DOHH2 (cell line): ENCODE measurements at regions not wholly inside any gene's neighbourhood (a gene's known extent, or its start where the extent isn't known, plus 50 kb on each side); places are given as distances from the start of the nearest gene placed in this dataset.

Experiments
- H3F3A ChIP-seq: fragments of 200-600 bp; sonication (generic), shearing (Covaris generic); 2 replicates; pipeline ENCODE4 v1.6.0; 2016; ENCODE audit warnings: antibody characterized with exemption, mild to moderate bottlenecking; ENCODE audit not compliant: control insufficient read depth, insufficient read depth
- H3K27ac ChIP-seq: fragments of 200-600 bp; sonication (generic); 2 replicates; pipeline ENCODE4 v1.5.1; 2014; ENCODE audit warnings: low read depth, mild to moderate bottlenecking, low read length, moderate library complexity
- H3K27me3 ChIP-seq: fragments of 200-600 bp; sonication (generic); 2 replicates; pipeline ENCODE4 v1.6.1; 2014; ENCODE audit warnings: mild to moderate bottlenecking, low read length, mixed read lengths; ENCODE audit not compliant: control insufficient read depth
- H3K36me3 ChIP-seq: fragments of 200-600 bp; sonication (generic); 2 replicates; pipeline ENCODE4 v1.6.1; 2014; ENCODE audit warnings: mild to moderate bottlenecking, low read length, moderate library complexity, mixed read lengths; ENCODE audit not compliant: control insufficient read depth
- H3K4me1 ChIP-seq: fragments of 200-600 bp; sonication (generic); 2 replicates; pipeline ENCODE4 v1.6.1; 2014; ENCODE audit warnings: mild to moderate bottlenecking, low read length, mixed read lengths; ENCODE audit not compliant: control insufficient read depth
- H3K4me2 ChIP-seq: fragments of 200-600 bp; sonication (generic); 2 replicates; pipeline ENCODE4 v1.6.0; 2014; ENCODE audit warnings: mild to moderate bottlenecking, low read length, moderate library complexity
- H3K4me3 ChIP-seq: fragments of 200-600 bp; sonication (generic); 2 replicates; pipeline ENCODE4 v1.5.1; 2014; ENCODE audit warnings: mild to moderate bottlenecking, low read length, mixed read lengths
- H3K79me2 ChIP-seq: fragments of 200-600 bp; sonication (generic); 2 replicates; pipeline ENCODE4 v1.6.1; 2014; ENCODE audit warnings: mild to moderate bottlenecking, low read length, mixed read lengths; ENCODE audit not compliant: control insufficient read depth
- H3K9me2 ChIP-seq: fragments of 200-600 bp; sonication (generic); replicated peaks from 2 replicates; pipeline ENCODE4 v1.6.1; 2014; ENCODE audit warnings: mild to moderate bottlenecking, low read length, mixed read lengths; ENCODE audit not compliant: control insufficient read depth
- H3K9me3 ChIP-seq: fragments of 200-600 bp; sonication (generic); 2 replicates; pipeline ENCODE4 v1.6.1; 2014; ENCODE audit warnings: antibody characterized with exemption, low read length, mixed read lengths; ENCODE audit not compliant: control insufficient read depth, insufficient read depth
- H4K20me1 ChIP-seq: fragments of 200-600 bp; sonication (generic); 2 replicates; pipeline ENCODE4 v1.6.0; 2014; ENCODE audit warnings: low read depth, mild to moderate bottlenecking, antibody characterized with exemption, low read length, moderate library complexity; ENCODE audit not compliant: control insufficient read depth, insufficient read depth
- CTCF ChIP-seq: fragments of 200-600 bp; sonication (generic); IDR thresholded peaks from one replicate; pipeline ENCODE4 v1.5.1; 2014; ENCODE audit warnings: antibody characterized with exemption, mild to moderate bottlenecking, low read depth, low read length; ENCODE audit not compliant: poor library complexity, severe bottlenecking
- EZH2phosphoT487 ChIP-seq: fragments of 200-600 bp; sonication (generic); IDR thresholded peaks from 2 replicates; pipeline ENCODE4 v1.6.1; 2017; ENCODE audit warnings: borderline replicate concordance, mild to moderate bottlenecking, antibody characterized with exemption, low read length, moderate library complexity, mixed read lengths

- Histone ChIP-seq H4K20me1 (no peaks in the 10 kb centered on the region), H3K27me3 (no peaks in the 10 kb centered on the region), H3K4me3 (no peak overlapping the region), H3K9me2 (no peaks in the 10 kb centered on the region), H3K79me2 (no peaks in the 10 kb centered on the region), H3K9me3 (no peaks in the 10 kb centered on the region), H3K4me1 (no peaks in the 10 kb centered on the region), H3K27ac (no peak overlapping the region), H3K36me3 (no peaks in the 10 kb centered on the region), H3K4me2 (no peak overlapping the region), H3F3A (no peaks in the 10 kb centered on the region)
- TF ChIP-seq EZH2phosphoT487 (no peak), CTCF (no peak)
Observed at GRCh38 chr18:53745224-53745967, 479.1 kb downstream of the MBD2 start.

- Histone ChIP-seq H3K4me3 (no peak overlapping the region), H3K9me2 (no peaks in the 10 kb centered on the region), H3K9me3 (no peaks in the 10 kb centered on the region), H3K79me2 (no peaks in the 10 kb centered on the region), H3K27me3 (no peaks in the 10 kb centered on the region), H3K36me3 (no peaks in the 10 kb centered on the region), H3F3A (no peaks in the 10 kb centered on the region), H4K20me1 (no peaks in the 10 kb centered on the region), H3K4me2 (no peak overlapping the region), H3K4me1 (no peaks in the 10 kb centered on the region), H3K27ac (no peak overlapping the region)
- no peak for TF ChIP-seq EZH2phosphoT487
- no peak for TF ChIP-seq CTCF
Observed at GRCh38 chr18:53739700-53740099, 484.8 kb downstream of the MBD2 start.

- Histone ChIP-seq H3K4me3 (no peak overlapping the region), H3K9me3 (no peaks in the 10 kb centered on the region), H3F3A (no peaks in the 10 kb centered on the region), H4K20me1 (no peaks in the 10 kb centered on the region), H3K36me3 (no peaks in the 10 kb centered on the region), H3K27ac (no peak overlapping the region), H3K79me2 (no peaks in the 10 kb centered on the region), H3K9me2 (no peaks in the 10 kb centered on the region), H3K27me3 (no peaks in the 10 kb centered on the region), H3K4me1 (no peaks in the 10 kb centered on the region), H3K4me2 (no peak overlapping the region)
- TF ChIP-seq CTCF (no peak), EZH2phosphoT487 (no peak)
Observed at GRCh38 chr18:53735526-53735925, 488.9 kb downstream of the MBD2 start.
